MG63 (cell line): ENCODE measurements at regions not wholly inside any gene's neighbourhood (a gene's known extent, or its start where the extent isn't known, plus 50 kb on each side); places are given as distances from the start of the nearest gene placed in this dataset.
A peak's percentile ranks its signal among the peaks of the same experiment; 100 is the strongest.
"Not testable (repeated sequence)": the region's sequence is repeated elsewhere in the genome, so short reads cannot be mapped to it uniquely, and the experiment has no call there.

Source experiments
- DNase-seq: peaks from one replicate; pipeline ENCODE4 v3.0.0-alpha.2; 2020
- H3K27me3 ChIP-seq: fragments of 250-450 bp; sonication (Bioruptor Pico); 2 replicates; pipeline ENCODE4 v1.5.1; 2020; ENCODE audit warnings: mild to moderate bottlenecking, moderate library complexity
- H3K36me3 ChIP-seq: fragments of 250-450 bp; sonication (Bioruptor Pico); 2 replicates; pipeline ENCODE4 v1.5.1; 2020; ENCODE audit warnings: mild to moderate bottlenecking, moderate library complexity
- H3K4me3 ChIP-seq: fragments of 250-450 bp; sonication (Bioruptor Pico); 2 replicates; pipeline ENCODE4 v1.5.1; 2020; ENCODE audit warnings: mild to moderate bottlenecking, moderate library complexity
- H3K9me3 ChIP-seq: fragments of 250-450 bp; sonication (Bioruptor Pico); 2 replicates; pipeline ENCODE4 v1.5.1; 2020; ENCODE audit warnings: mild to moderate bottlenecking, moderate library complexity

- DNase-seq = no peak
- Histone ChIP-seq H3K27me3 (no peaks in the 10 kb centered on the region), H3K4me3 (no peak overlapping the region), H3K36me3 (no peaks in the 10 kb centered on the region), H3K9me3 (no peaks in the 10 kb centered on the region)
Observed at GRCh38 chr12:46956451-46957035, 122.9 kb upstream of the PCED1B start.

DNA sequence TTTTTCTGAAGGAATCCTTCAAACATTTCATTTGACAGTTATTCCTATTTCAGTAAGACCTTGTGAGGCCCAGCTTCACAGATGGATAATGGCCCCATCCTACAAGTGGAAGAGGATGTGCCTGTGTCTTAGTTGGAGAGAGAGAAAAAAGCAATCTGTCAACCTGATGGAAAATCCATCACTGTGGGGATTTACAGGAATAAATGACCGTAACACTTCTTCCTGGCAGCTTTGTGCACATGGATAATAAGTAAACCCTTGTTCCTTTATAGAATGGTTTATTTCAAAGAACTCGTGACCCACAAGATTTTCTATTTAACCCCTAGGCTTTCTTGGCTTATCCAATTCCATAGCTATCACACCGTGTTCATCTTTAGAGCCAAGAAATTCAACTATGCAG lies 121.4 kb upstream of the PCED1B start:
- Histone ChIP-seq H3K4me3 (no peak overlapping the region), H3K36me3 (no peaks in the 10 kb centered on the region), H3K27me3 (no peaks in the 10 kb centered on the region), H3K9me3 (no peaks in the 10 kb centered on the region)
- no peak for DNase-seq

DNA sequence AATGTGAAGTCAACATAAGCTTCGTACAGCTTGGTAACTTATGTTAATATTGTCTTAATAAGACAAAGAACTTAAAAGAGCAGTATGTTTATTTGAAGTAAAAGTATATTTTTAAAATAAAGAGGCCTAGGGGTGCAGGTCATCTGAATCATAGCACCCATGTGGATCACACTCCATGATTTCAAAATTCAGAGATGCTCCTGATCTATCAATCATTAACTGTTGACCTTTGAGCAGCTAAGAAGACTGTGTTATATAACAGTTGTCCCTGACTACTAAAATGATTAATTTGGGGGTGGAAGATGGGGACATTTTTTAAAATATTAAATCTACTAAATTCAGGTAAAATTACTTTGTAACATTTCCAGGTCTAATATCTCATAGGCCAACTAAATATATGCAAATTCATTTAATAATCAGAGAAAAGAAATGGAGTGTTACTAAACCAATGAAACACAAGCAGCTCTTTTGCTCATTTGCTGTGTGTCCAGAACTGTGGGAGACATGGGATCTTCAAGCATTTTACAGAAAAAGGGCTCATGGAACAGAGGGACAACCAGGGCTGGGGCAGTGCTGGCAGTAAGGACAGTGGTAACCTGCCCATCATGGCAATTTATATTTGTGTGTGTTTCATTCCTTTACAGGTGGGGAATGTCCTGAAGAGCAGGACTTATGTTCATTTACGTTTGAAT lies 120.7 kb upstream of the PCED1B start:
- H3K27me3 ChIP-seq = no peaks in the 10 kb centered on the region
- H3K9me3 ChIP-seq = no peaks in the 10 kb centered on the region
- no peak overlapping the region for H3K4me3 ChIP-seq
- no peaks in the 10 kb centered on the region for H3K36me3 ChIP-seq
- no peak for DNase-seq

DNA sequence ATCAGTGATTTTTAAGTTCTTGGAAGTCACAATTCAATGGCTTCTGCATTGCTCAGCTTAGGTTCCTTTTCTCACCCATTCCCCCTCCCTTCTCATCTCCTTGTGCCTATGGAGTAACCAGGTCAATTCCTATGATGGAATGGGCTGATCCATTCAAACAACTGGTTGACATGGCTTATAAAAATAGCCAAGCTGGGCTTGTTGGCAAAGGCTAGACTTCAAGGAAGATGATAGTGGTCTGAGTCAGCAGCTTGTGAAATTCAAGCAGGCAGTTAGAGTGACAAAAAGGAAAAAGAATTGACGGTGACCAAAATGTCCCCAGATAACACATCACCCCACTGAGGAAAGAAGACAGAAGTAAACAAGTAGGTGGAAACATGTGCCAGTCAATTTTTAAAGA lies 119.9 kb upstream of the PCED1B start:
- Histone ChIP-seq H3K27me3 (no peaks in the 10 kb centered on the region), H3K9me3 (no peaks in the 10 kb centered on the region), H3K36me3 (no peaks in the 10 kb centered on the region), H3K4me3 (no peak overlapping the region)
- peak; percentile 69 for DNase-seq

DNA sequence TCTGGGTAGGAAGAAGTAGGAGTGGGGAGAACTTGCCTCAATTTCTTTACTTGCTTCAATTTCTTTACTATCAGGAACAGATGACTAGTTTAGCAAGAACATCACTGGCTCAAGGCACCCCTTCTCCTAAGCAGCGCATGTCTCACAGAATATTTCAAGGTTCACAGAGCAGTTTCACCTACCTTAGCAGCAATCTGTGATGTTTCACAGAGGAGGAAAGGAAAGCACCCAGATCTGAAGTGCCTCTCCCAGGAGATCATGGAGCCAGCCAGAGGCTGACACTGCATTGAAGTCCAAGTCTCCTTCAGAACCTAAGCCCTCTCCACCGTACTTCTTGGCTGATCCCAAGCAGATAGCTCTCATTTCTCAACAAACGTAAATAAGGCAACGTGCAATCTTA lies 118.7 kb upstream of the PCED1B start:
- Histone ChIP-seq H3K9me3 (no peaks in the 10 kb centered on the region), H3K27me3 (no peaks in the 10 kb centered on the region), H3K36me3 (no peaks in the 10 kb centered on the region), H3K4me3 (no peak overlapping the region)
- DNase-seq = no peak

DNA sequence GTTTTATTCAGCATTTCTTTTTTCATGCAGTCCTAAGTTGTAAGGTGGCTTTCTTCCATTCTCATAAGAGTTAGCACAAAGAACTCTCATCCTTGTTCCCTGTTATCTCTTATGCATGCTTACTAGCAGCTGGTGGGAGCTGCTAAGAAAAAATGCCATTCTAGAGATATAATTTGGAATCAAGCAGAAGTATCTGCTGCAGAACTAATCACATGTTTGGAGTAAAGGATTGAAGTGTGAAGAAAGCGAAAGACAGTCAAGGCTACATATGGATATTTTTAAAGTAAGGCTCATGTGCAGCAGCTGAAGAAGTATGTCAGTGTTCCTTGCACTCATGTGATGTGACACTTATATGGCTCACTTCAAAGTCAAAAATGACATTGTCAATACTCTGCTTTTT lies 116.2 kb upstream of the PCED1B start:
- H3K36me3 ChIP-seq = no peaks in the 10 kb centered on the region
- no peak for DNase-seq
- H3K9me3 ChIP-seq = no peaks in the 10 kb centered on the region
- no peak overlapping the region for H3K4me3 ChIP-seq
- no peaks in the 10 kb centered on the region for H3K27me3 ChIP-seq

DNA sequence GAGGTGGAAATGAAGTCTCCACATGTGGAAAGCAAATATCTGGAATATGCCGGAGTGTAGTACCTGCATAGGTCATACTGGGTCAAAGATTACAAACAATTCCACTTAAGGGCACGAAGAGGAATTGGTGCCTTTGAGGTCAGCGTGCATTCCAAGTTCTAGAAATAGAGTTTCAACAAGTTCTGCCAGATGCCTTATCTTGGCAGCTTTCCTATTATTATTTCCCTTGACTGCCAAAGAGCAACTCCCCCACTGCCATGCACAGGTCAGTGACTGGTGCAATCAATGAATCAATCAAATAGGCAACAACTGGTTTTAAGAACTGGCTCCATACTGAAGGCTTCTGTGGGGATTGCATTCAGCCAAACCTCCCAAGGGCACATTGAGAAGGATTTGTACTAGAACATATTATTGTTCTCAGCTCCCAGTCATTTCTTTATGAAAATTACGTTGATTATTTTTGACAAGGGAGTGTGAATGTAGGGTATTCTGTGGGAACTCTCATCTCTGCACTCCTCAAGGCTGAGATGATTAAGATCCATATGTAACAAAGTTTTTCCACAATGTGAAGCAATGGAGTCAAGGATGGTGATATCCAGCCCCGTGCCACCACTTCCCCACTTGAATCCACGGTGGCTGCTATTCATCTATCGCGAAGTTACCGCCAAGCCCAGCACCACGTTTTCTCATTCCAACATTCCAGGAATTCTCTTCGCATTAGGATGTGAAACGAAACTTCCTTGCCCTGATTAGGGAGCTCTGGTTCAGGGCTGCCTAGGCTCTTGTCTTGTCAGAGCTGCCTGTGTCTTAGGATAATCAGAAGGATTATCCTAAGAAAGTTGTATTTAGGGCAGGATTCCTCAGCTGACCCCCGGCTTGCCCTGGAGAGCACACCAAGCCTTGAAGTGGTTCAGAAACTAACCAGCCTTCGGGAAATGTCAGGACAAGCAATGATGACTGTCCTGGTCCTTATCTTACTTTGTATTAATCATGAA lies 115.1 kb upstream of the PCED1B start:
- no peaks in the 10 kb centered on the region for H3K36me3 ChIP-seq
- peak; percentile 21 for DNase-seq
- no peak overlapping the region for H3K4me3 ChIP-seq
- no peaks in the 10 kb centered on the region for H3K27me3 ChIP-seq
- H3K9me3 ChIP-seq = no peaks in the 10 kb centered on the region

DNA sequence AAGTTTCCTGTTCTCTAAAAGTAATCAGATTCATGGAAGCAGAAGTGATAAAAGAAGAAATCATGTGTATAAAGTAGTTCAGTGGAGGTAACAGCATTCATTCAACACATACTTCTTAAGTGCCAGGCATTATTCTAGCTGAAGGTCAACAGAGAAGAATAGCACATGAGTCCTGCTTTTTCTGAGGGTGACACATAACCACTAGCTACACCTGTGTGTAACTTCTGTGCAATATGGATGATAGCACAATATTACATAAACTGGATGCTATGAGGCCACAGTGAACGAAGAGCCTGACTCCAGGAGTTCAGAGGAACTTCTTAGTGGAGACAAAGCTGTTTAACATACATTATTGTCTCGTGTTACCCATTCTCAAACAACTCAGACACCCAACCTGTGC lies 114.3 kb upstream of the PCED1B start:
- no peaks in the 10 kb centered on the region for H3K9me3 ChIP-seq
- no peaks in the 10 kb centered on the region for H3K27me3 ChIP-seq
- H3K36me3 ChIP-seq = no peaks in the 10 kb centered on the region
- no peak for DNase-seq
- H3K4me3 ChIP-seq = no peak overlapping the region

GRCh38 chr12:46965880-46966279 lies 113.5 kb upstream of the PCED1B start:
- Histone ChIP-seq H3K27me3 (no peaks in the 10 kb centered on the region), H3K4me3 (no peak overlapping the region), H3K36me3 (no peaks in the 10 kb centered on the region), H3K9me3 (no peaks in the 10 kb centered on the region)
- no peak for DNase-seq

DNA sequence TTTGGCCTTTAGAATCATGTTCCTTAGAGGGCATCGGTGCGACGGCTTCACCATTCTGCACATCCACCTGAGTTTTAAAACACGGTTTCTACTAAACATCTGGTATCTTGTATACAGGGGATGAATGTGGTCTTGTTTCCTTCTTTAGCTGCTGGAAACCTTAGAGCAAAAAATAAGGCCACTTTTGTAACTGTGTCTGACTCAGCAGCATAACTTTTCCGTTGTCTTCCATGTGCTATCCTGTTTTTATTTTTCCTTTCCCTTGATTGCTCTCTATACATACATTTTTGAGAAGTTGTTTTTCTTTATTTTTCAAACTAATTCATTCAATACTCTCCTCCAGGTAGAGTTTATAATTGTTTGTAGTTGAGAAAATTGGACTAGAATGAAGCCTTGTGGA lies 108.8 kb upstream of the PCED1B start:
- DNase-seq = no peak

DNA sequence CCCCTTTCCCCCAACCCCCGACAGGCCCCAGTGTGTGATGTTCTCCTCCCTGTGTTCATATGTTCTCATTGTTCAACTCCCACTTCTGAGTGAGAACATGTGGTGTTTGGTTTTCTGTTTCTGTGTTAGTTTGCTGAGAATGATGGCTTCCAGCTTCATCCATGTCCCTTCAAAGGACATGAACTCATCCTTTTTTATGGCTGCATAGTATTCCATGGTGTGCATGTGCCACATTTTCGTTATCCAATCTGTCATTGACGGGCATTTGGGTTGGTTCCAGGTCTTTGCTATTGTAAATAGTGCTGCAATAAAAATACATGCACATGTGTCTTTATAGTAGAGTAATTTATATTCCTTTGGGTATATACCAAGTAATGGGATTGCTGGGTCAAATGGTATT lies 105.5 kb upstream of the PCED1B start:
- not testable (repeated sequence) for H3K36me3 ChIP-seq, DNase-seq, H3K27me3 ChIP-seq, H3K4me3 ChIP-seq, H3K9me3 ChIP-seq

More for the DNA sequence above, 108.8 kb upstream of the PCED1B start:
- Histone ChIP-seq H3K4me3 (no peak overlapping the region), H3K9me3 (no peaks in the 10 kb centered on the region), H3K27me3 (no peaks in the 10 kb centered on the region), H3K36me3 (no peaks in the 10 kb centered on the region)

- no peaks in the 10 kb centered on the region for H3K27me3 ChIP-seq
- DNase-seq = peak; percentile 61
- no peak overlapping the region for H3K4me3 ChIP-seq
- no peaks in the 10 kb centered on the region for H3K9me3 ChIP-seq
- no peaks in the 10 kb centered on the region for H3K36me3 ChIP-seq
Observed at GRCh38 chr12:46977871-46978375, 101.5 kb upstream of the PCED1B start.

- Histone ChIP-seq H3K36me3 (no peaks in the 10 kb centered on the region), H3K27me3 (no peaks in the 10 kb centered on the region), H3K9me3 (no peaks in the 10 kb centered on the region), H3K4me3 (no peak overlapping the region)
- DNase-seq = no peak
Observed at GRCh38 chr12:46981622-46982021, 97.8 kb upstream of the PCED1B start.

GRCh38 chr12:46982629-46983392 lies 96.6 kb upstream of the PCED1B start:
- no peak for DNase-seq
- Histone ChIP-seq H3K4me3 (no peak overlapping the region), H3K27me3 (no peaks in the 10 kb centered on the region), H3K9me3 (no peaks in the 10 kb centered on the region), H3K36me3 (no peaks in the 10 kb centered on the region)

GRCh38 chr12:46983393-46983793 lies 96.0 kb upstream of the PCED1B start:
- Histone ChIP-seq H3K36me3 (no peaks in the 10 kb centered on the region), H3K27me3 (no peaks in the 10 kb centered on the region), H3K4me3 (no peak overlapping the region), H3K9me3 (no peaks in the 10 kb centered on the region)
- no peak for DNase-seq

DNA sequence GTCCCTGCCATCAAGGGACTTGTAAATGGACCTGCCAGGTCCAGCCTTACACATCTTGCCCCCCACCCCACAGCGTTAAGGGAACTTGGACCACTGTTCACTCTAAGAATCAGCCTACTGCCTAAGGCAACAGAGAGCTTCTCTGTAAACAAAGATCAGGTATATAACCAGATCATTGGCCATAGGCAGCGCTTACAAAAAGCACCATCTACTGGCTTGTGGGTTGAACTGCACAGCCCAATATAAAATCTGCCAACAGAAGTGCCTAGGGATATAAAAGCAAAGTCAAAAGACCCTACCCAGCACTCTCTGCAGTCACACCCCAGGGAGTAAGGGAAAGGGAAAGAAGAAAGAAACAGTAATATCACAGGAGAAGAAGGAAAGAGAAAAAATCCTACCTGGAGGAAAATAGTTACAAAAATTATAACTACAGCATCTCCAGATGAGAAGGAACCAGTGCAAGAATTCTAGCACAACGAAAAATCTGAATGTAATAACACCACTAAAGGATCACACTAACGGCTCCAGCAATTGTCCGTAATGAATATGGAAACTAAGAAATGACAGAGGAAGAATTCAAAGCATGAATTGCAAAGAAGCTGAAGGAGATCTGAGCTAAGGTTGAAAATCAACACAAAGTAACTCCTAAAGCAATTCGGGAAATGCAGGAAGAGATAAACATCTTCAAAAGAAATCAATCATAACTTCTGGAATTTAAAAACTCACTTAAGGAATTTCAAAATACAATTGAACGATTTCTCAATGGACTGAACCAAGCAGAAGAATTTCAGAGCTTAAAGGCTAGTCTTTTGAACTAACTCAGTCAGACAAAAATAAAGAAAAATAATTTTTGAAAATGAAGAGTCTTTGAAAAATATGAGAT lies 95.2 kb upstream of the PCED1B start:
- no peaks in the 10 kb centered on the region for H3K27me3 ChIP-seq
- peak; percentile 23 for DNase-seq
- H3K36me3 ChIP-seq = no peaks in the 10 kb centered on the region
- H3K4me3 ChIP-seq = no peak overlapping the region
- peaks cover under 1% of the 10 kb centered on the region; the same call in 1 of the 2 replicates for H3K9me3 ChIP-seq
